ENCODE measurements at regions not wholly inside any gene's neighbourhood (a gene's known extent, or its start where the extent isn't known, plus 50 kb on each side); places are given as distances from the start of the nearest gene placed in this dataset.
"Not testable (repeated sequence)": the region's sequence is repeated elsewhere in the genome, so short reads cannot be mapped to it uniquely, and the experiment has no call there.

GRCh38 chr12:46483572-46484395 lies 111.2 kb upstream of the SLC38A2 start:
- TF ChIP-seq, protein P1, sequence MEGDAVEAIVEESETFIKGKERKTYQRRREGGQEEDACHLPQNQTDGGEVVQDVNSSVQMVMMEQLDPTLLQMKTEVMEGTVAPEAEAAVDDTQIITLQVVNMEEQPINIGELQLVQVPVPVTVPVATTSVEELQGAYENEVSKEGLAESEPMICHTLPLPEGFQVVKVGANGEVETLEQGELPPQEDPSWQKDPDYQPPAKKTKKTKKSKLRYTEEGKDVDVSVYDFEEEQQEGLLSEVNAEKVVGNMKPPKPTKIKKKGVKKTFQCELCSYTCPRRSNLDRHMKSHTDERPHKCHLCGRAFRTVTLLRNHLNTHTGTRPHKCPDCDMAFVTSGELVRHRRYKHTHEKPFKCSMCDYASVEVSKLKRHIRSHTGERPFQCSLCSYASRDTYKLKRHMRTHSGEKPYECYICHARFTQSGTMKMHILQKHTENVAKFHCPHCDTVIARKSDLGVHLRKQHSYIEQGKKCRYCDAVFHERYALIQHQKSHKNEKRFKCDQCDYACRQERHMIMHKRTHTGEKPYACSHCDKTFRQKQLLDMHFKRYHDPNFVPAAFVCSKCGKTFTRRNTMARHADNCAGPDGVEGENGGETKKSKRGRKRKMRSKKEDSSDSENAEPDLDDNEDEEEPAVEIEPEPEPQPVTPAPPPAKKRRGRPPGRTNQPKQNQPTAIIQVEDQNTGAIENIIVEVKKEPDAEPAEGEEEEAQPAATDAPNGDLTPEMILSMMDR (conservative IDR thresholded peaks at IDR 0.05; ENCODE audit: low read depth, low read length), result no peak
- no peak for DNase-seq (ENCODE audit: low read depth)

DNA sequence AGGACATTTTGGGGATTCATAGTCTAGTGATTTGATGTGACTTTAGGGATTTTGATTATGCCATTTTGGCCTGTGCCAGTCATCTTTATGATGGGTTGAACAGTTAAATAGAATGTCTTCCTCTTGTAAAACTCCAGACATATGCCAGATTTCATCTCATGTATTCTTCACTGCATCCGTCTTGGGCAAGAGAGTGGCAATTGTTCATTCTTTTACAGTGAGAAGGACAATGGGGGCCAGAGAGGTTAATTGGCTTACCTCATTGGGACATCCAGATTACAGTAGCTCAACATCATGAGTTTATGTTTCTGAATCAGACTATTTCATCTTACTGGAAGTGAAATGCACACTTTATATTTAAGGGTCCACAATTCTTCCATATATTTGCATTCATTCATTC lies 108.2 kb upstream of the SLC38A2 start:
- H3K4me3 ChIP-seq (ENCODE audit: low read length), result no peak overlapping the region
- no peak for DNase-seq (ENCODE audit: low read depth)
- TF ChIP-seq, protein P1 (conservative IDR thresholded peaks at IDR 0.05; ENCODE audit: low read depth, low read length), result no peak

More at GRCh38 chr12:46483572-46484395, 111.2 kb upstream of the SLC38A2 start:
- H3K4me3 ChIP-seq (ENCODE audit: low read length), result no peak overlapping the region

DNA sequence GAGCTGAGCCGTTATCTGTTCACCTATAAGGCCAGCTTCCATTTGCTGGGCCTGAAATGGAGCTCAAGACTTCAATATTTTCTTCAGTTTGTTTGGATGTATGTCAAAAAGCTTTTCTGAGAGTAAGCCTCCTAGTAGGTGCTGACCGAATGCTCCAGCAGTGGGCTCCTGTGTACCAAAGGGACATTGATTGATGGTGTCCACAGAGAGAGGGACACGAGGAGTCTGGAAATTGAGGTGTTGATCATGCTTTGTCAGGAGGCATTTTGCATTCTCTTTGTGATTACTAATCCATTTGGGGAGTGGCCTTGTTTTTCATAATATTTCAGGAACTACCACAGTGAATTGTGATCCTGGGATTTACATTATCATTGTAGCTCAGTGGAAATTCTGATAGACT lies 107.7 kb upstream of the SLC38A2 start:
- TF ChIP-seq, protein P1 (conservative IDR thresholded peaks at IDR 0.05; ENCODE audit: low read depth, low read length), result no peak
- no peak overlapping the region for H3K4me3 ChIP-seq (ENCODE audit: low read length)
- DNase-seq (ENCODE audit: low read depth), result no peak

DNA sequence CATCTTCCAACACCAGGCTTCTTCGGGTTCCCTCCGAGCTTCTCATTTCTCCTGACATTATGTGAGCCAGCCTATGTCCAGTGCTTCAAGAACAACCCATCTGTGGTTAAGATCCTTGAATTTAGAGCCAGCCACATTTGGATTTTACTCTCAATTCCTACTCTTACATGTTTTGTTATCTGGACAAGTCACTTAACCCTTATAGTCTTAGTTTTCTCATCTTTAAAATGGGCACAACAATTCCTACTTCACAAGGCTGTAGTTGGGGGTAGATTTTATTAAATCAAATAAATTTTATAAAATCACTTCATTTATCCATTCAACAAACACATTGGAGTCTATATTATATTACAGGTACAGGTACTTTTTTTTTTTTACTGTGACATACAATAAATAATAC lies 105.5 kb upstream of the SLC38A2 start:
- DNase-seq (ENCODE audit: low read depth), result no peak
- no peak overlapping the region for H3K4me3 ChIP-seq (ENCODE audit: low read length)
- TF ChIP-seq, protein P1 (conservative IDR thresholded peaks at IDR 0.05; ENCODE audit: low read depth, low read length), result no peak

GRCh38 chr12:46477541-46477940 lies 105.0 kb upstream of the SLC38A2 start:
- DNase-seq (ENCODE audit: low read depth), result no peak
- TF ChIP-seq, protein P1 (conservative IDR thresholded peaks at IDR 0.05; ENCODE audit: low read depth, low read length), result no peak
- no peak overlapping the region for H3K4me3 ChIP-seq (ENCODE audit: low read length)

- TF ChIP-seq, protein P1 (conservative IDR thresholded peaks at IDR 0.05; ENCODE audit: low read depth, low read length), result no peak
- DNase-seq (ENCODE audit: low read depth), result no peak
- no peak overlapping the region for H3K4me3 ChIP-seq (ENCODE audit: low read length)
Measured at GRCh38 chr12:46475972-46476645, 103.5 kb upstream of the SLC38A2 start.

DNA sequence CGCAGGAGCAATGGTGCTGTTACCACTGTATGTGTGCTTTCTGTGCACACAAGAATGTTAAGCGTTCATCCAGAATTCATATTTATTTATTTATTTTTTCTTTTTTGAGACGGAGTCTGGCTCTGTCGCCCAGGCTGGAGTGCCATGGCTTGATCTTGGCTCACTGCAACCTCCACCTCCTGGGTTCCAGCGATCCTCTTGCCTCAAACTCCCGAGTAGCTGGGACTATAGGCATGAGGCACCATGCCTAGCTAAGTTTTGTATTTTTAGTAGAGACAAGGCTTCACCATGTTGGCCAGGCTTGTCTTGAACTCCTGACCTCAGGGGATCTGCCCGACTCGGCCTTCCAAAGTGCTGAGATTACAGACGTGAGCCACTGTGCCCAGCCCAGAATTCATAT lies 101.8 kb upstream of the SLC38A2 start:
- not testable (repeated sequence) for DNase-seq (ENCODE audit: low read depth); H3K4me3 ChIP-seq (ENCODE audit: low read length)
